ENCODE measurements at regions not wholly inside any gene's neighbourhood (a gene's known extent, or its start where the extent isn't known, plus 50 kb on each side); places are given as distances from the start of the nearest gene placed in this dataset.
"Not testable (repeated sequence)": the region's sequence is repeated elsewhere in the genome, so short reads cannot be mapped to it uniquely, and the experiment has no call there.

- peak; percentile 70 for FAIRE-seq
Observed at GRCh38 chr2:19198381-19198780, 160.0 kb downstream of the OSR1 start.

GRCh38 chr2:19195661-19196060, 162.8 kb downstream of the OSR1 start:
- no peak for FAIRE-seq

GRCh38 chr2:19189391-19189790, 169.0 kb downstream of the OSR1 start:
- no peak for FAIRE-seq

- no peak for FAIRE-seq
Observed at GRCh38 chr2:19187323-19188020, 171.0 kb downstream of the OSR1 start.

- no peak for FAIRE-seq
Observed at GRCh38 chr2:19185086-19185485, 173.3 kb downstream of the OSR1 start.

GRCh38 chr2:19178175-19178574, 180.2 kb downstream of the OSR1 start:
- no peak for FAIRE-seq

GRCh38 chr2:19176977-19177376, 181.4 kb downstream of the OSR1 start:
- FAIRE-seq: no peak

- FAIRE-seq: no peak
Observed at GRCh38 chr2:19176172-19176852, 182.1 kb downstream of the OSR1 start.

GRCh38 chr2:19174176-19174575, 184.2 kb downstream of the OSR1 start:
- peak; percentile 94 for FAIRE-seq

GRCh38 chr2:19171409-19171808, 187.0 kb downstream of the OSR1 start:
- FAIRE-seq: no peak

- no peak for FAIRE-seq
Observed at GRCh38 chr2:19169134-19169768, 189.2 kb downstream of the OSR1 start.

GRCh38 chr2:19164099-19164498, 194.3 kb downstream of the OSR1 start:
- FAIRE-seq: not testable (repeated sequence)

GRCh38 chr2:19158896-19159295, 199.5 kb downstream of the OSR1 start:
- FAIRE-seq: no peak

GRCh38 chr2:19158211-19158610, 200.2 kb downstream of the OSR1 start:
- FAIRE-seq: no peak

- no peak for FAIRE-seq
Observed at GRCh38 chr2:19156646-19157045, 201.8 kb downstream of the OSR1 start.

- no peak for FAIRE-seq
Observed at GRCh38 chr2:19150726-19151125, 207.7 kb downstream of the OSR1 start.

GRCh38 chr2:19146867-19147266, 211.6 kb downstream of the OSR1 start:
- peak; percentile 80 for FAIRE-seq

GRCh38 chr2:19141234-19142004, 217.0 kb downstream of the OSR1 start:
- no peak for FAIRE-seq

GRCh38 chr2:19140463-19141208, 217.8 kb downstream of the OSR1 start:
- no peak for FAIRE-seq

GRCh38 chr2:19139386-19139785, 219.0 kb downstream of the OSR1 start:
- FAIRE-seq: no peak

- no peak for FAIRE-seq
Observed at GRCh38 chr2:19138264-19138825, 220.1 kb downstream of the OSR1 start.

GRCh38 chr2:19137433-19137832, 221.0 kb downstream of the OSR1 start:
- no peak for FAIRE-seq
